ENCODE measurements at regions not wholly inside any gene's neighbourhood (a gene's known extent, or its start where the extent isn't known, plus 50 kb on each side); places are given as distances from the start of the nearest gene placed in this dataset.
"Not testable (repeated sequence)": the region's sequence is repeated elsewhere in the genome, so short reads cannot be mapped to it uniquely, and the experiment has no call there.

GRCh38 chr10:9291081-9291480, 1236.6 kb downstream of the GATA3 start:
- no peak for ATAC-seq
- DNase-seq (ENCODE audit: low spot score) = no peak

- DNase-seq (ENCODE audit: low spot score) (no peak), ATAC-seq (no peak)
Observed at GRCh38 chr10:9294132-9294663, 1239.7 kb downstream of the GATA3 start.

GRCh38 chr10:9294865-9295264, 1240.4 kb downstream of the GATA3 start:
- DNase-seq (ENCODE audit: low spot score) (no peak), ATAC-seq (no peak)

GRCh38 chr10:9296190-9296589, 1241.7 kb downstream of the GATA3 start:
- DNase-seq (ENCODE audit: low spot score) = no peak
- no peak for ATAC-seq

- DNase-seq (ENCODE audit: low spot score) (no peak), ATAC-seq (peak; percentile 91)
Observed at GRCh38 chr10:9297580-9297979, 1243.1 kb downstream of the GATA3 start.

- ATAC-seq = no peak
- DNase-seq (ENCODE audit: low spot score) = no peak
Observed at GRCh38 chr10:9299966-9300365, 1245.5 kb downstream of the GATA3 start.

GRCh38 chr10:9301148-9301547, 1246.7 kb downstream of the GATA3 start:
- DNase-seq (ENCODE audit: low spot score) = no peak

GRCh38 chr10:9301554-9301953, 1247.1 kb downstream of the GATA3 start:
- ATAC-seq = no peak
- DNase-seq (ENCODE audit: low spot score) = no peak

More at GRCh38 chr10:9301148-9301547, 1246.7 kb downstream of the GATA3 start:
- no peak for ATAC-seq

GRCh38 chr10:9302140-9302746, 1247.8 kb downstream of the GATA3 start:
- ATAC-seq = peak; percentile 76
- no peak for DNase-seq (ENCODE audit: low spot score)

GRCh38 chr10:9305018-9305655, 1250.6 kb downstream of the GATA3 start:
- DNase-seq (ENCODE audit: low spot score) = no peak
- ATAC-seq = peak; percentile 72

GRCh38 chr10:9311702-9312499, 1257.4 kb downstream of the GATA3 start:
- ATAC-seq = no peak
- no peak for DNase-seq (ENCODE audit: low spot score)

GRCh38 chr10:9315292-9315691, 1260.8 kb downstream of the GATA3 start:
- DNase-seq (ENCODE audit: low spot score) = no peak
- ATAC-seq = no peak

GRCh38 chr10:9331583-9332008, 1277.1 kb downstream of the GATA3 start:
- DNase-seq (ENCODE audit: low spot score) (no peak), ATAC-seq (peak; percentile 91)

- DNase-seq (ENCODE audit: low spot score) (no peak), ATAC-seq (no peak)
Observed at GRCh38 chr10:9334270-9334669, 1279.8 kb downstream of the GATA3 start.

GRCh38 chr10:9339716-9340115, 1285.2 kb downstream of the GATA3 start:
- ATAC-seq (no peak), DNase-seq (ENCODE audit: low spot score) (no peak)

- ATAC-seq = peak; percentile 73
- DNase-seq (ENCODE audit: low spot score) = no peak
Observed at GRCh38 chr10:9342885-9343570, 1288.5 kb downstream of the GATA3 start.

- ATAC-seq; DNase-seq (ENCODE audit: low spot score): not testable (repeated sequence)
Observed at GRCh38 chr10:9347933-9348332, 1293.4 kb downstream of the GATA3 start.

GRCh38 chr10:9357471-9357870, 1303.0 kb downstream of the GATA3 start:
- ATAC-seq = no peak
- DNase-seq (ENCODE audit: low spot score) = no peak

- DNase-seq (ENCODE audit: low spot score) = no peak
- ATAC-seq = no peak
Observed at GRCh38 chr10:9362721-9363120, 1308.2 kb downstream of the GATA3 start.

GRCh38 chr10:9379183-9379582, 1324.7 kb downstream of the GATA3 start:
- DNase-seq (ENCODE audit: low spot score) (no peak), ATAC-seq (no peak)

All from left lobe of liver (tissue), 2 donors.